ENCODE measurements at regions not wholly inside any gene's neighbourhood (a gene's known extent, or its start where the extent isn't known, plus 50 kb on each side); places are given as distances from the start of the nearest gene placed in this dataset.

- Histone ChIP-seq H2AFZ (ENCODE audit: low read length) (no peak overlapping the region), H3K27ac (ENCODE audit: low read length) (no peak overlapping the region), H3K27me3 (replicated peaks; ENCODE audit: insufficient read depth, low read length) (no peaks in the 10 kb centered on the region), H3K4me2 (ENCODE audit: low read depth, low read length) (no peak overlapping the region), H3K9me2 (replicated peaks; ENCODE audit: insufficient read depth, low read length) (no peaks in the 10 kb centered on the region), H3K9ac (ENCODE audit: low read length) (no peak overlapping the region), H3K4me1 (ENCODE audit: low read length) (no peaks in the 10 kb centered on the region), H3K9me3 (replicated peaks; ENCODE audit: insufficient read depth, low read length) (no peaks in the 10 kb centered on the region), H3F3A (ENCODE audit: insufficient read depth, low read length) (no peaks in the 10 kb centered on the region), H4K20me1 (ENCODE audit: insufficient read depth, low read length) (no peaks in the 10 kb centered on the region), H3K4me3 (ENCODE audit: low read length) (no peak overlapping the region), H3K79me2 (ENCODE audit: low read length) (no peaks in the 10 kb centered on the region), H3K36me3 (replicated peaks; ENCODE audit: insufficient read depth, low read length) (no peaks in the 10 kb centered on the region)
- no peak for DNase-seq
- TF ChIP-seq EZH2 (optimal IDR thresholded peaks at IDR 0.05; ENCODE audit: low read depth, low read length): no peak
- TF ChIP-seq CTCF (IDR thresholded peaks at IDR 0.05; ENCODE audit: low read length): no peak
- no peak for TF ChIP-seq EZH2phosphoT487 (IDR thresholded peaks at IDR 0.05; ENCODE audit: low read length)
These were observed 69.4 kb upstream of the CD96 start for GRCh38 chr3:111472556-111472955.

- Histone ChIP-seq H3K27ac (ENCODE audit: low read length) (no peak overlapping the region), H3F3A (ENCODE audit: insufficient read depth, low read length) (no peaks in the 10 kb centered on the region), H3K36me3 (replicated peaks; ENCODE audit: insufficient read depth, low read length) (no peaks in the 10 kb centered on the region), H2AFZ (ENCODE audit: low read length) (no peak overlapping the region), H4K20me1 (ENCODE audit: insufficient read depth, low read length) (no peaks in the 10 kb centered on the region), H3K79me2 (ENCODE audit: low read length) (no peaks in the 10 kb centered on the region), H3K4me3 (ENCODE audit: low read length) (no peak overlapping the region), H3K4me1 (ENCODE audit: low read length) (no peaks in the 10 kb centered on the region), H3K9me2 (replicated peaks; ENCODE audit: insufficient read depth, low read length) (no peaks in the 10 kb centered on the region), H3K4me2 (ENCODE audit: low read depth, low read length) (no peak overlapping the region), H3K27me3 (replicated peaks; ENCODE audit: insufficient read depth, low read length) (no peaks in the 10 kb centered on the region), H3K9ac (ENCODE audit: low read length) (no peak overlapping the region), H3K9me3 (replicated peaks; ENCODE audit: insufficient read depth, low read length) (no peaks in the 10 kb centered on the region)
- TF ChIP-seq CTCF (IDR thresholded peaks at IDR 0.05; ENCODE audit: low read length): no peak
- no peak for TF ChIP-seq EZH2 (optimal IDR thresholded peaks at IDR 0.05; ENCODE audit: low read depth, low read length)
- no peak for TF ChIP-seq EZH2phosphoT487 (IDR thresholded peaks at IDR 0.05; ENCODE audit: low read length)
- DNase-seq: no peak
These were observed 68.4 kb upstream of the CD96 start for GRCh38 chr3:111473550-111473949.

DNA sequence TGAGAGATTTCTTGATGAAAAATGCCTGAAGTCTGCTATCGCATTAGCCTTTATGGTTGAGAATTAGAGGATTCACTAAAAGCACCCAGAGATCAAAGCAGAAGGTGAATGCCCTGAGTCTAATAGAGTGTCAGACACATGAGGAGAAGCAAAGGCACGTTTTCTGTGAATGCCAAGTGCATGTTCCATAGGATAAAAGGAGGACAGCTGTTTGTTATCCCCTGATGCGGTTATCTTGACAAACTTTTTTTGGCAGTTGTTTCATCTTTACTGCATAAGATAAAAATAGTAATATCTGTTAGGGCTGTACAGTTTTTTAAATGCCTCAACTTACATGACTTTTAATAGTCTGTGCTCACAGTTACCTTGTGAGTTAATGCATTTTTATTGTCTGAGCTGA lies 65.3 kb upstream of the CD96 start:
- TF ChIP-seq CTCF (IDR thresholded peaks at IDR 0.05; ENCODE audit: low read length): no peak
- TF ChIP-seq EZH2 (optimal IDR thresholded peaks at IDR 0.05; ENCODE audit: low read depth, low read length): no peak
- TF ChIP-seq EZH2phosphoT487 (IDR thresholded peaks at IDR 0.05; ENCODE audit: low read length): no peak
- Histone ChIP-seq H3K9me2 (replicated peaks; ENCODE audit: insufficient read depth, low read length) (no peaks in the 10 kb centered on the region), H3K36me3 (replicated peaks; ENCODE audit: insufficient read depth, low read length) (no peaks in the 10 kb centered on the region), H3K4me1 (ENCODE audit: low read length) (no peaks in the 10 kb centered on the region), H2AFZ (ENCODE audit: low read length) (no peak overlapping the region), H3K79me2 (ENCODE audit: low read length) (no peaks in the 10 kb centered on the region), H3K9me3 (replicated peaks; ENCODE audit: insufficient read depth, low read length) (no peaks in the 10 kb centered on the region), H3K4me3 (ENCODE audit: low read length) (no peak overlapping the region), H3K9ac (ENCODE audit: low read length) (no peak overlapping the region), H3K4me2 (ENCODE audit: low read depth, low read length) (no peak overlapping the region), H3F3A (ENCODE audit: insufficient read depth, low read length) (no peaks in the 10 kb centered on the region), H4K20me1 (ENCODE audit: insufficient read depth, low read length) (no peaks in the 10 kb centered on the region), H3K27ac (ENCODE audit: low read length) (no peak overlapping the region), H3K27me3 (replicated peaks; ENCODE audit: insufficient read depth, low read length) (no peaks in the 10 kb centered on the region)
- no peak for DNase-seq
